GM12891 (cell line): ENCODE measurements at regions not wholly inside any gene's neighbourhood (a gene's known extent, or its start where the extent isn't known, plus 50 kb on each side); places are given as distances from the start of the nearest gene placed in this dataset.

Source experiments
- PAX5 ChIP-seq: IDR thresholded peaks from 2 replicates; pipeline ENCODE4 v1.6.1; 2011; ENCODE audit warnings: low read length, moderate library complexity, mild to moderate bottlenecking; ENCODE audit not compliant: insufficient read depth, severe bottlenecking
- POLR2A ChIP-seq: IDR thresholded peaks from 2 replicates; pipeline ENCODE4 v1.6.1; 2011; ENCODE audit warnings: low read depth, low read length, control low read depth
- POLR2AphosphoS5 ChIP-seq: IDR thresholded peaks from 2 replicates; pipeline ENCODE4 v1.6.1; 2011; ENCODE audit warnings: low read depth, low read length, control low read depth
- SPI1 ChIP-seq: IDR thresholded peaks from 2 replicates; pipeline ENCODE4 v1.6.1; 2011; ENCODE audit warnings: low read depth, low read length, control low read depth
- TAF1 ChIP-seq: IDR thresholded peaks from 2 replicates; pipeline ENCODE4 v1.6.1; 2011; ENCODE audit warnings: low read depth, low read length, control low read depth

DNA sequence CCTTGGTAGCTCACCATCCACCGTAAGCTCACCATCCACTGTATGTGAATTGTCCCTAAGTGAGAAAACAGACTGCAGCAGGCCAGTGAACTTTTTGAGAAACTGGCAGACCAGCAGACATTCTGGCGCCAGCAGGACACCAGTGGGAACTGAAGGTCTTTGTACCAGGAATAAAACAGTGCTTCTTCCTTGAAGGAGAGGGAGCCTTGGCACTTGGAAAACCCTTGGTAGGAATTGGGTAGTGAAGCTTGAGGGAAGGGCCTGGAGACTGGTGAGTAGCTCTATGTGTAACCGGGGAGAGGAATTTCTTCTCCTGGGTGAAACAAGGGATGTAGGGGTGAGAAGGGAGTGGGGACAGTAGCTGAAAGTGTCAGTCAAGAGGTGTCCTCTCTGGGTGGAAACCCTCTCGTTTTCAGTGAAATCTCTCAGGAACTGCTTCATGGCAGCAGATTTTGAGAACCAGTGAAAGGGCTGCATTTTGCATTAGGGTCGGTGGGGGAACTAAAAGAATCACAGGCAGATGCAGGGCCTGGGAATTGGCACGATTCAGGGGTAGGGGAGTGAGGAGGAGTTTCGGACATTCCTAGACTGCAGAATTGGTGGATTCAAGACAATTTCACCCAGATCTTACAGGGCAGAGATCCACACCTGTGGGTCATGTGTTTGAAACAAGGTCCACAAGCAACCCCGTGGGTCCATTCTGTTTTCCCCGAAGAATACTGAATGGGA is 131.5 kb upstream of the DLX2 start:
- TF ChIP-seq POLR2A (no peak), POLR2AphosphoS5 (no peak), TAF1 (no peak), SPI1 (no peak), PAX5 (no peak)
